AG09319 (cell line): ENCODE measurements at regions not wholly inside any gene's neighbourhood (a gene's known extent, or its start where the extent isn't known, plus 50 kb on each side); places are given as distances from the start of the nearest gene placed in this dataset.

Source experiments
- DNase-seq: peaks from one replicate; pipeline ENCODE4 v3.0.0-alpha.2; 2010; ENCODE audit warnings: low read depth; ENCODE audit errors: extremely low read depth
- CTCF ChIP-seq: IDR thresholded peaks from 2 replicates; pipeline ENCODE4 v1.5.1; 2011; ENCODE audit warnings: low read depth, mild to moderate bottlenecking, inconsistent platforms, low read length, moderate library complexity

GRCh38 chr20:22775671-22776139, 191.3 kb upstream of the FOXA2 start:
- TF ChIP-seq CTCF = no peak
- DNase-seq = no peak

GRCh38 chr20:22776369-22776768, 192.0 kb upstream of the FOXA2 start:
- no peak for TF ChIP-seq CTCF
- no peak for DNase-seq

DNA sequence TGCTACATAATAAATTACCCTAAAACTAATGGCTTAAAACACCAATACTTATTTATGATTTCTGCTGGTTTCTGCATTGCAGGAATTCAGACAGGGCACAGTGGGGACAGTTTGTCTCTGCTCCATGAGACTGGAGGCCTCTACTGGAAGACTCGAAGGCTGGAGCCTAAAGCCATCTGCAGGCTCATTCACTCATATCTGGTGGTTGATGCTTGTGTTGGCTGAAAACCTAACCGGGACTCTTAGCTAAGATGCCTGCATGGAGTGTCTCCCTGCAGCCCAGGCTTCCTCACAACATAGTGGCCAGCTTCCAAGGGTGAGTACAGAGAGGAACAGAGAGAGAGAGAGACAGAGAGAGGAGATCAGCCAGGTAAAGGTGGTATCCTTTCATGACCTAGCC, 195.5 kb upstream of the FOXA2 start:
- no peak for TF ChIP-seq CTCF

GRCh38 chr20:22781869-22782268, 197.5 kb upstream of the FOXA2 start:
- DNase-seq = no peak
- no peak for TF ChIP-seq CTCF

More for the DNA sequence above, 195.5 kb upstream of the FOXA2 start:
- no peak for DNase-seq

DNA sequence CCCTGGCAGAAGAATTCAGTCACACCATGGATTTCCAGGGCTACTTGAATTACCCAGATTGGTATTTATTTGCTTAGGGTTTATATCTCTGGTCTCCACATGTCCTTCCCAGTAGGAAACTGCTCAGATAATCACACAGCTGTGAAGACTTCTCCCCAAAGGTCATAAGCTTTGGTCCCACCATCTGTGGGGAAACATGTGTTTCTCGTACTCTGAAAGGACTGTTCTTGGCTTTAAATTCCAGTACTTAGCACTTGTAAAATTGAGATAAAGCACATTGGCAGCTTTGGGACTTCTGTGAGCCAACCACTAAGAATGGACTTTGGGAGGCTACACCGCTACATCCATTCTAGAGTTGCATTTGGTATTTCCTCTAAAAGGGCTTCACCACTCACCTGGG, 205.3 kb upstream of the FOXA2 start:
- TF ChIP-seq CTCF = no peak

DNA sequence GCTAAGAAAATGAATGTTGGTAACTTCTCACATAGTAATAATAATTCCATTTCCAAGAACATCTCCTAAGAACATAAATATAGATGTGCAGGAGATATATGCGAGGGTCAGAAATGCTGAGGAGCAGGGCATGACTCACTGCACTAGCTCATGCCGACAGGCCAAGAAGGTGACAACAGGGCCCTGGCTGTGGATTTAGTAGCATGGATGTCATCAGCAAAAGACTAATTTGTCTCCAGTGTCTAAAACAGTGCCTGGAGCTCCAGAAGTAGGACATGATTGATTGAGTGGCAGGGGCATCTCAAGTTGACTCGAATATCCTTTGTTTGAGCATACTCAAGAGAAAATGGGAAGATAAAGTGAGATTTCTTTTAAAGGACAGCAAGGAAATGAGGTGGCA, 207.0 kb upstream of the FOXA2 start:
- no peak for TF ChIP-seq CTCF
- DNase-seq = no peak

More for the DNA sequence above, 205.3 kb upstream of the FOXA2 start:
- no peak for DNase-seq

- TF ChIP-seq CTCF = no peak
- DNase-seq = no peak
Measured at GRCh38 chr20:22791877-22792525, 207.6 kb upstream of the FOXA2 start.
